ENCODE measurements at regions not wholly inside any gene's neighbourhood (a gene's known extent, or its start where the extent isn't known, plus 50 kb on each side); places are given as distances from the start of the nearest gene placed in this dataset.

- H3K27me3 ChIP-seq (ENCODE audit: control insufficient read depth in 3 of 3, insufficient read depth in 3 of 3, low read length in 3 of 3), result no peaks in the 10 kb centered on the region
- no peak for FAIRE-seq
- 76 to 82% (median 79%) methylated on average over 6 of the region's 6 CpGs for WGBS, 3 donors
These were observed 178.6 kb downstream of the FGF18 start for GRCh38 chr5:171597946-171598640.

GRCh38 chr5:171598641-171599152 is 179.2 kb downstream of the FGF18 start:
- FAIRE-seq, result no peak
- no peaks in the 10 kb centered on the region for H3K9me3 ChIP-seq (ENCODE audit: control insufficient read depth in 2 of 2, insufficient read depth in 1 of 2, low read depth in 1 of 2, low read length in 1 of 2)

More at GRCh38 chr5:171597946-171598640, 178.6 kb downstream of the FGF18 start:
- no peaks in the 10 kb centered on the region for H3K9me3 ChIP-seq (ENCODE audit: control insufficient read depth in 2 of 2, insufficient read depth in 1 of 2, low read depth in 1 of 2, low read length in 1 of 2)
- no peak for DNase-seq
- H3K4me3 ChIP-seq (ENCODE audit: low read depth in 1 of 3, low read length in 3 of 3), result no peak overlapping the region
- no peaks in the 10 kb centered on the region for H3K36me3 ChIP-seq (ENCODE audit: control insufficient read depth in 3 of 3, insufficient read depth in 2 of 3, low read depth in 1 of 3, low read length in 3 of 3)
- no peak overlapping the region for H3K27ac ChIP-seq (ENCODE audit: low read depth in 1 of 3, low read length in 2 of 3)
- H3K4me1 ChIP-seq (ENCODE audit: control insufficient read depth in 3 of 3, insufficient read depth in 2 of 3, low read depth in 1 of 3, low read length in 2 of 3), result no peaks in the 10 kb centered on the region

GRCh38 chr5:171599411-171599810 is 180.0 kb downstream of the FGF18 start:
- Histone ChIP-seq H3K36me3 (ENCODE audit: control insufficient read depth in 3 of 3, insufficient read depth in 2 of 3, low read depth in 1 of 3, low read length in 3 of 3) (no peaks in the 10 kb centered on the region), H3K4me3 (ENCODE audit: low read depth in 1 of 3, low read length in 3 of 3) (no peak overlapping the region), H3K27ac (ENCODE audit: low read depth in 1 of 3, low read length in 2 of 3) (no peak overlapping the region), H3K9me3 (ENCODE audit: control insufficient read depth in 2 of 2, insufficient read depth in 1 of 2, low read depth in 1 of 2, low read length in 1 of 2) (no peaks in the 10 kb centered on the region), H3K4me1 (ENCODE audit: control insufficient read depth in 3 of 3, insufficient read depth in 2 of 3, low read depth in 1 of 3, low read length in 2 of 3) (no peaks in the 10 kb centered on the region), H3K27me3 (ENCODE audit: control insufficient read depth in 3 of 3, insufficient read depth in 3 of 3, low read length in 3 of 3) (no peaks in the 10 kb centered on the region)
- DNase-seq (no peak), FAIRE-seq (no peak)
- WGBS, 3 donors, result 66 to 71% (median 69%) methylated on average over 10 of the region's 10 CpGs

More at GRCh38 chr5:171598641-171599152, 179.2 kb downstream of the FGF18 start:
- Histone ChIP-seq H3K27me3 (ENCODE audit: control insufficient read depth in 3 of 3, insufficient read depth in 3 of 3, low read length in 3 of 3) (no peaks in the 10 kb centered on the region), H3K4me1 (ENCODE audit: control insufficient read depth in 3 of 3, insufficient read depth in 2 of 3, low read depth in 1 of 3, low read length in 2 of 3) (no peaks in the 10 kb centered on the region), H3K27ac (ENCODE audit: low read depth in 1 of 3, low read length in 2 of 3) (no peak overlapping the region), H3K4me3 (ENCODE audit: low read depth in 1 of 3, low read length in 3 of 3) (no peak overlapping the region), H3K36me3 (ENCODE audit: control insufficient read depth in 3 of 3, insufficient read depth in 2 of 3, low read depth in 1 of 3, low read length in 3 of 3) (no peaks in the 10 kb centered on the region)
- DNase-seq, result no peak
- WGBS, 3 donors, result 80 to 89% (median 82%) methylated on average over 7 of the region's 7 CpGs

- no peak overlapping the region for H3K27ac ChIP-seq (ENCODE audit: low read depth in 1 of 3, low read length in 2 of 3)
- H3K4me3 ChIP-seq (ENCODE audit: low read depth in 1 of 3, low read length in 3 of 3), result no peak overlapping the region
- no peaks in the 10 kb centered on the region for H3K4me1 ChIP-seq (ENCODE audit: control insufficient read depth in 3 of 3, insufficient read depth in 2 of 3, low read depth in 1 of 3, low read length in 2 of 3)
- H3K9me3 ChIP-seq (ENCODE audit: control insufficient read depth in 2 of 2, insufficient read depth in 1 of 2, low read depth in 1 of 2, low read length in 1 of 2), result no peaks in the 10 kb centered on the region
- no peaks in the 10 kb centered on the region for H3K36me3 ChIP-seq (ENCODE audit: control insufficient read depth in 3 of 3, insufficient read depth in 2 of 3, low read depth in 1 of 3, low read length in 3 of 3)
- DNase-seq (no peak), FAIRE-seq (no peak)
- 69 to 85% (median 79%) methylated on average over 7 of the region's 7 CpGs for WGBS, 3 donors
- H3K27me3 ChIP-seq (ENCODE audit: control insufficient read depth in 3 of 3, insufficient read depth in 3 of 3, low read length in 3 of 3), result no peaks in the 10 kb centered on the region
These were observed 180.6 kb downstream of the FGF18 start for GRCh38 chr5:171599957-171600612.

GRCh38 chr5:171600741-171601265 is 181.4 kb downstream of the FGF18 start:
- DNase-seq (no peak), FAIRE-seq (no peak)
- Histone ChIP-seq H3K9me3 (ENCODE audit: control insufficient read depth in 2 of 2, insufficient read depth in 1 of 2, low read depth in 1 of 2, low read length in 1 of 2) (no peaks in the 10 kb centered on the region), H3K36me3 (ENCODE audit: control insufficient read depth in 3 of 3, insufficient read depth in 2 of 3, low read depth in 1 of 3, low read length in 3 of 3) (no peaks in the 10 kb centered on the region), H3K27ac (ENCODE audit: low read depth in 1 of 3, low read length in 2 of 3) (no peak overlapping the region), H3K4me3 (ENCODE audit: low read depth in 1 of 3, low read length in 3 of 3) (no peak overlapping the region), H3K27me3 (ENCODE audit: control insufficient read depth in 3 of 3, insufficient read depth in 3 of 3, low read length in 3 of 3) (no peaks in the 10 kb centered on the region), H3K4me1 (ENCODE audit: control insufficient read depth in 3 of 3, insufficient read depth in 2 of 3, low read depth in 1 of 3, low read length in 2 of 3) (no peaks in the 10 kb centered on the region)
- 18 to 22% (median 19%) methylated on average over 7 to 8 of the region's 8 CpGs for WGBS, 3 donors

GRCh38 chr5:171601266-171601881 is 181.9 kb downstream of the FGF18 start:
- Histone ChIP-seq H3K4me1 (ENCODE audit: control insufficient read depth in 3 of 3, insufficient read depth in 2 of 3, low read depth in 1 of 3, low read length in 2 of 3) (no peaks in the 10 kb centered on the region), H3K4me3 (ENCODE audit: low read depth in 1 of 3, low read length in 3 of 3) (no peak overlapping the region), H3K27ac (ENCODE audit: low read depth in 1 of 3, low read length in 2 of 3) (no peak overlapping the region), H3K9me3 (ENCODE audit: control insufficient read depth in 2 of 2, insufficient read depth in 1 of 2, low read depth in 1 of 2, low read length in 1 of 2) (peaks cover 0 to under 1% of the 10 kb centered on the region in 2 donors), H3K36me3 (ENCODE audit: control insufficient read depth in 3 of 3, insufficient read depth in 2 of 3, low read depth in 1 of 3, low read length in 3 of 3) (no peaks in the 10 kb centered on the region), H3K27me3 (ENCODE audit: control insufficient read depth in 3 of 3, insufficient read depth in 3 of 3, low read length in 3 of 3) (no peaks in the 10 kb centered on the region)
- WGBS, 3 donors, result 33 to 47% (median 46%) methylated on average over 9 of the region's 9 CpGs
- DNase-seq (no peak), FAIRE-seq (no peak)

- 89 to 92% (median 90%) methylated on average over 2 of the region's 2 CpGs for WGBS, 3 donors
- FAIRE-seq (no peak), DNase-seq (no peak)
- Histone ChIP-seq H3K4me1 (ENCODE audit: control insufficient read depth in 3 of 3, insufficient read depth in 2 of 3, low read depth in 1 of 3, low read length in 2 of 3) (no peaks in the 10 kb centered on the region), H3K36me3 (ENCODE audit: control insufficient read depth in 3 of 3, insufficient read depth in 2 of 3, low read depth in 1 of 3, low read length in 3 of 3) (no peaks in the 10 kb centered on the region), H3K27me3 (ENCODE audit: control insufficient read depth in 3 of 3, insufficient read depth in 3 of 3, low read length in 3 of 3) (no peaks in the 10 kb centered on the region), H3K4me3 (ENCODE audit: low read depth in 1 of 3, low read length in 3 of 3) (no peak overlapping the region), H3K27ac (ENCODE audit: low read depth in 1 of 3, low read length in 2 of 3) (no peak overlapping the region), H3K9me3 (ENCODE audit: control insufficient read depth in 2 of 2, insufficient read depth in 1 of 2, low read depth in 1 of 2, low read length in 1 of 2) (peaks cover 0 to 2% of the 10 kb centered on the region in 2 donors)
These were observed 182.0 kb upstream of the SMIM23 start for GRCh38 chr5:171603591-171603990.

- DNase-seq (no peak), FAIRE-seq (no peak)
- peaks cover 0 to 2% of the 10 kb centered on the region in 2 donors for H3K9me3 ChIP-seq (ENCODE audit: control insufficient read depth in 2 of 2, insufficient read depth in 1 of 2, low read depth in 1 of 2, low read length in 1 of 2)
- H3K4me1 ChIP-seq (ENCODE audit: control insufficient read depth in 3 of 3, insufficient read depth in 2 of 3, low read depth in 1 of 3, low read length in 2 of 3), result no peaks in the 10 kb centered on the region
- H3K27me3 ChIP-seq (ENCODE audit: control insufficient read depth in 3 of 3, insufficient read depth in 3 of 3, low read length in 3 of 3), result peaks cover 0 to 3% (median 0%) of the 10 kb centered on the region in 3 donors
- no peak overlapping the region for H3K27ac ChIP-seq (ENCODE audit: low read depth in 1 of 3, low read length in 2 of 3)
- H3K36me3 ChIP-seq (ENCODE audit: control insufficient read depth in 3 of 3, insufficient read depth in 2 of 3, low read depth in 1 of 3, low read length in 3 of 3), result no peaks in the 10 kb centered on the region
- H3K4me3 ChIP-seq (ENCODE audit: low read depth in 1 of 3, low read length in 3 of 3), result no peak overlapping the region
These were observed 181.4 kb upstream of the SMIM23 start for GRCh38 chr5:171604195-171604594.

Data from small intestine (tissue), 7 donors.